IPS-NIHi7 (cell line): ENCODE measurements at regions not wholly inside any gene's neighbourhood (a gene's known extent, or its start where the extent isn't known, plus 50 kb on each side); places are given as distances from the start of the nearest gene placed in this dataset.
"Not testable (repeated sequence)": the region's sequence is repeated elsewhere in the genome, so short reads cannot be mapped to it uniquely, and the experiment has no call there.

ENCODE experiments used
- DNase-seq: peaks from one replicate; pipeline ENCODE4 v3.0.0; 2012; ENCODE audit warnings: mixed read lengths; ENCODE audit errors: extremely low spot score

DNA sequence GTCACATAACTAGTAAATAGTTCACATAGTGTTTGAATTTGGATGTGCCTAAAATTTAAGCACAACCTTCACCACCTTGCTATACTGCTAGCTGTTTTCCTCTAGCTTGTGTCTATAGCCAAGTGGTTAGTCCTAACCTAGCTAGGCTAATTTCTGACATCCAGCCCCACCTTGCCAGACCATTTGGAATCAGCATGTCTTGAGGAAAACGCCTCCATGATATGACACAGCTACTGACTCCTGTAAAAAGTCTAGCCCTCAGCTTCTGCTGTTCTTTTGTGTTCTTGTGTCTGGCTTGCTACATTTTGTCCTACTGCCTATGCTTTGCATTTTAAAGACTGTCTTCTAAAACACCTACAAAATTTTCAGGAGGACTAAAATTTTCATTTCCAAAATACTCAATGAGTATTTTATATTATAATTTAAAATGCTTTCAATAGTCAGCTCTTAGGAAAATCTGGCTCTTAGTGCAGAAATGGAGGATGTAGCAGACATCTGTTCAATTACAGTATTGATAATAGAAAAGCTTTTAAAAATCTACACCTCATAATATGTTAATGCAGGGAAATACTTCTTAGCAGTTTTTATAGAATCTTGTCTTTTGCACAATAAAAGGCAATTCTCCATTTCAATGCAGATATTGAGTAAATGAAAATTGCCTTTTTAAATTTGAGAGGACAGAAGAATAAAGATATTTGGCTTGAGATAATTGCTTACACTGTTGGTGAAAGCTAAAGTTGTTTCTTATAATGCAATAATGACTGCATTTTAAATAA, 160.8 kb upstream of the APP start:
- no peak for DNase-seq

DNA sequence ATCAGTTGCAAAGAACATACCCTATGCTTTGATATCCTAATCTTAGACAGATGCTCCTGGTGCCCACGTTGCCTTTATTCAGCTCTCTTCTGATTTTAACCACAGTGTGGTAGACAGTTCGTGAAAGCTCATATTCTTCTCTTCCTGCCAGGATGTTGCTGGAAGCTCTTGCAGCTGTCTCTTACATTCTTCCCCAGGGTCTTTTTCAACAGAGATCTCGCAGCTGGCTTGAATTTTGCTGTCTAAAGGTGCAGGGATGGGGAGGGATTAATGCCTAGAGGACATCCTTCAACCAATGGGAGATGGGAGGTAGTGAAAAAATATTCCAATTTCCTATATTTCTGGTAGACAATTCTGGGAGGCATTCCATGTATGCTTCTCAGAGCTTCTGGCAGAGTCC, 150.0 kb upstream of the APP start:
- DNase-seq, result no peak

DNA sequence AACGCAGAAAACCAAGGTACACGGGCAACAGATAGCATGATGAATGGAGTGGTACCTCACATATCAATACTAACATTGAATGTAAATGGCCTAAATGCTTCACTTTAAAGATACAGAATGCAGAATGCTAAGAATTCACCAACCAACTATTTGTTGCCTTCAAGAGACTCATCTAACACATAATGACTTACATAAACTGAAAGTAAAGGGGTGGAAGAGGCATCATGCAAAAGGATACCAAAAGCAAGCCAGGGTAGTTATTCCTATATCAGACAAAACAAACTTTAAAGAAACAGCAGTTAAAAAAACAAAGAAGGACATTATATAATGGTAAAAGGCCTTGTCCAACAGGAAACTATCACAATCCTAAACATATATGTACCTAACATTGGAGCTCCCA, 137.1 kb upstream of the APP start:
- DNase-seq, result no peak

DNA sequence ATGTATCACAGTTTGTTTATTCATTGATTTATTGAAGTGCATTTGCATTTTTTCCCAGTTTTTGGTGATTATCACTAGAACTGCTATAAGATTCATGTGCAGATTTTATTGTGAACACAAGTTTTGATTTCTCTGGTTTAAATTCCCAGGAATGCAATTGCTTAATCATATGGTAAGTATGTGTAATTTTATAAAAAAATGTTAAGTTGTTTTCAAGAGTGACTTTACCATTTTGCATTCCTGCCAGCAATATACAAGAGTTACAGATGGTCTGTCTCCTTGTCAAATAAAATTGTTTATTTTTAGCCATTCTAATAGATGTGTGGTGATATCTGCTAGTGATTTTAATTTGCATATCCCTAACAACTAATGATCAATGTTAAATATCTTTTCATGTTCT, 127.3 kb upstream of the APP start:
- DNase-seq, result no peak

DNA sequence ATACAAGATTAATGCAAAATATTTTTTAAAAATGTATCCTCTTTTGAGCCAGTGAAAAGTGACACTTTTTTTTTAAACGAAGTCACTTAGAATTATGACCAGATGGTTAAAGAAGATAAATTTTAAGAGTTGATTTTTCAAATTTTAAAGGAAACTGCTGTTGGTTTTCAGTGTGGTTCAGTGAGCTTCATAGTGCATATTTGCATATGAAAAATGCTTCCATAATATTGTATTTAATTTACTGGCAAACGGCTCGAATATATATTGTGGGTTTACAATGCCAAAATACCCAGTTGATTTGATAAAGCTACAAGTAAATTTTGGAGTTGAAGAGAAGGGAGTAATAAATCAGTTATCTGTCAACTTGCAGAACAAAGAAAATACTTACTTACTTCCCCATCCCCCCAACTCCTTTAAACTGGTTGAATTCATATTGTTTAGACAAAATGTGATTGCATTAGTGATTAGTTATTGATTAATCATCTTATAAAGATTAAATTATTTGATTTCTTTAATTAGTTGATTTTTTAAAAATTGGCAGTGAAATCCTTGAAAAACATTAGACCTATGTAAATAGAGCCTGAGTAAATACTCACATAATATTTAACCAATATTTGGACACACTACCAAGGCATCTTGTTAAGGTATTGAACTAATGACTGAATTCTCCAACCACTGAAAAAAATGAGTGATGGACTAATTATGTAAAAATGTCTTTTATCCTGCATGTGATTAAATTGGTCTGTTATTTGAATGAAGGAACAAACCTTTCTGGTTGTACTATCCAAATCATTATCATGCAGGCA, 122.8 kb upstream of the APP start:
- DNase-seq, result no peak

DNA sequence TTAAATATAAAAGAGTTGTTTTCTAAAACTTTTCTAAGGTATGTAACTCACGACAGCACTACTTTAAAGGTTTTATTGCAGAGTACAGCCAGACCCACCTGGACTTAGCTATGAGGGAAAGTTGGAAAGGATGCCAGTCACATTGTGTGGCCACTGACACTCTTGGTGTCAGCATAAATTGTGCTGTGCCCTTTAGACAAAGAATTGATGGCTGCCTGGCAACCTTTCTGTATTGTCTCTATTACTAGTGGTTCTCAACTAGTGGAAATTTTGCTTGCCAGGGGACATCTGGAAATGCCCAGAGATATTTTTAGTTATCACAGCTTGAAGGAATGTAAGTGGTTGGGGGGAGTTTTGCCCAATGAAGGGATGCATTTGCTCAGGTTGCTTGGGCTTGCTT, 117.5 kb upstream of the APP start:
- DNase-seq, result no peak

DNA sequence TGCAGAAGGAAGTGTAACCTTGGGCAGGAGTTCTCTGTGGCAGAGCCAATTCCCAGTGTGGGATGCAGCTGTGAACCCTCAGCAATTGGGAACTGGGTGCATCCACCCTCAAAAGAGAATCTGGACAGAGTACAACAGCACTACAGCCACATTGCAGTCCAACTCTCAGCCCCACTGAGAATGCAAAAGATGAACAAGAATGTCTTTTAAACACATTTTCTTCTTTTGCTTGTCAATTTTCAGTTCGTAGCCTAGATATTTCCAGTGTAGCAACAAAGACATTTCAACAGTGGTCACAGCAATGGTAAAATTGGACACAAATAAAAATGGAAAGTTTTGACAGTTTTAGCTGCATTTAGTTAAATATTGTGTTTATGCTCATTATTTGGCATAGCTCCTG, 114.0 kb upstream of the APP start:
- DNase-seq, result no peak

DNA sequence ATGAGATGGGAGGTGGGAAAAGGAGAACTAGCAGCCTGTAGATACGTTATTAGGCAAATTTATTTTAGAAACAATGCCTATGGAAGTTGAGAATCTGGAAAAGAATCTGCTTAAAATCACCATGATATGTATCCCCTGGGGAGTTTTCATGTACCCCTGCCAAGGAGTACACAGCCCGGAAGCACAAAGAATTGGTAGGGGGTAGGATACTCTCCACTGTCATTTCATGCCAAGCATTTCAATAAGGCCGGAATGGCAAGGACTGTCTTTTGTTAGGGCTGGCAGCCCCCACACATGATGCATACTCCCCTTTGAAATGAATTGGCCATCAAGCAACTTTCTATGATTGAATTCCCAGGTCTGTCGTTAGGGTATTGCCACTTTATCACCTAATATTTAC, 111.5 kb upstream of the APP start:
- no peak for DNase-seq

DNA sequence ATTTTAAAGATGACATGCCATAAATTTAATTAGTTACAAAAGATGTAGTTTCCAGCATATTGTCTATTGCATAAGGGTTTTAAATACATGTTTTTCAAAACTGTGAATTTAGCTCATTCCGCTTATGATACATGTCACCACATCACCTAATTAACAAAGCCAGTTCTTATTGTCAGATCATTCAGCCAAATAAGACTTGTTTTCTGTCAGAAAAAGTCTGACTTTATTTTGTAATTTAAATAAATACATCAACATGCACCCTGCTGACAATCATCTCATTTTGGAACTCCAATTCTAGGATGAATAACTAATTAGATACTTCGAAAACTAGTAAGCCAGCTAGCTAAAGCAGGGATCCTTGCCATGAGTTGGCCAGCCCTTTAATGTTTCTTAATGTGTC, 110.9 kb upstream of the APP start:
- no peak for DNase-seq

DNA sequence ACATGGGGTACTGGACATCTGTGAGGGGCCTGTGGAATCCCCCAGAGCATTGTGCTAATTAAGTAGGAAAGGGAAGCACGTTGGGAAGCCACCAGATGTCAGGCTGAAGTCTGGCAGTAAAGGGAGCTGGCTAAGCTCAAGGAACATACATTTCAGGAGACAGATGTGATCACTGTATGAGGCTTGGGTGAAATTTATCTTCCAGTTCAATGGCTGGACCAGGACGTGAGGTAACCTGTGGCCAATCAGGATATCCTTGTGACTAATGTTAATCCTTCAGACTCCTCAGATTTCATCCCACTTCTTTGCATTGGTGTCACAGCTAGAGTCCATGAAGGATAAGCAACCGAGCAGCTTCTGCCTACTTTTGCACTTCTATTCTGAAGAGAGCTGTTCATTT, 110.2 kb upstream of the APP start:
- DNase-seq, result peak; percentile 23

DNA sequence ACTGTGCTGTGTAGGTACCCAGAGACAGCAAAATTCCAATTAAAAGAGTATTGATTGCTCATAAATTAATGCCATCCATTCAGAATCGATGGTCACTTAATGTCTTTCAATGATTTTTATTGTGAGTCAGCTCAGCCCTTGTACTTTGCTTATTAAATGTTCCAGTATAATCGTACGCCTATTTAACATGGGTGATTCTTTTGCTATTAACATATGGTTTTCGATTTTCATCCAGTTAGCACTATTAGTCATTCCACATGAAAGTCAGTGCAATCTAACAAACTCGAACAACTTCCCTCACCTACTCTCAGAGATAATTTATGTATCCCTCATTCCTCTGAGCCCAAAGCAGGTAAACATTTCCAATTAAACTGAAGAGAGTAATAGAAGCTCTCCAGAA, 109.6 kb upstream of the APP start:
- DNase-seq, result no peak

DNA sequence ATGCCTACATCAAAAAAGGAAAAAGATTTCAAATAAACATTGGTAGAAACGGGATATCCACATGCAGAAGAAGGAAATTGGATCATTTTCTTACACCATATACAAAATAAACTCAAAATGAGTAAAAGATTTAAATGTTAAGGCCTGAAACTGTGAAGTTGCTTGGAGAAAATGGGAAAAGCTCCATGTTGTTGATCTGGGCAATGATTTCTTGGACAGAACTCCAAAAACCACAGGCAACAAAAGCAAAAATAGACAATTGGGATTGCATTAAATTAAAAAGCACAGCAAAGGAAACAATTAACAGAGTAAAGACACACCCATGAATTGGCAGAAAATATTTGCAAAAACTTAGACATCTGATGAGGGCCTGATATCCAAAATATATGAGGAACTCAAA, 105.2 kb upstream of the APP start:
- no peak for DNase-seq

DNA sequence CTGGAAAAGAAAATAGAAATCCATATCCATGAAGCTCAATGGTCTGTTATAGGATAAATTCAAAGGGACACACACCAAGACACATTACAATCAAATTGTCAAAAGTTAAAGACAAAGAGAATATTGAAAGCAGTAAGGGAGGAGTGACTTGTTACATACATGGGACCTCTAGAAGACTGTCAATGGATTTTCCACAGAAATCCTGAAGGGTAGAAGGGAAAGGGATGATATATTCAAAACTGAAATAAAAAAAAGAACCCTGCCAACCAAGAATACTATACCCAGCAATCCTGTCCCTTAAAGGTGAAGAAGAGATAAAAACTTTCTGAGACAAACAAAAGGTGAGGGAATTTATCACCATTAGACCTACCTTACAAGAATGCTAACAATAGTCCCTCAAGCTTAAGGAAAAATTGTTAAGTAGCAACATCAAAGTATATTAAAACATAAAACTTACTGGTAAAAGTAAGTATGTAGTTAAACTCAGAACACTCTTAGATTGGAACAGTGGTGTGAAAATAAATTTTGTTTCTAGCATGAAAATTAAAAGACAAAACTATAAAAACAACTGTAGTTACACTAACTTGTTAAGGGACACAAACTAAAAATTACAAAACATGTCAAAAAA, 103.2 kb upstream of the APP start:
- no peak for DNase-seq

DNA sequence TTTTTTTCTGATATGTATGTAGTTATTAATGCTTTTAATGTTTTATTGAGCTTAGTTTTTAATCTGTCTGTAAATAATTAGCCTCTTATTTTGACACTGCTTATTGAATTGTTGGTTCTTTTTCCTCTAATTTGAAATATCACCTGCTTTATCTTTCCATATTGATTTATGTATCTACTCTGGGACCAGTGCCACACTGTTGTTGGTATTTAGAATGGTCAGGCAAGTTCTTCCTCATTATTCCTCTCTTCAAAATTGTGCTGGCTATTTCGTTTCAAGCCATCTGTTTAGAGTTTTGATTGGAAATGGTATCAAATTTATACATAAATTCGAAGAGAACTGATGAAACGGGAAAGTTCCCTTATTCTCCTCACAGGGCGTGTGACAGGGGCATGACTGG, 96.8 kb upstream of the APP start:
- DNase-seq, result no peak

DNA sequence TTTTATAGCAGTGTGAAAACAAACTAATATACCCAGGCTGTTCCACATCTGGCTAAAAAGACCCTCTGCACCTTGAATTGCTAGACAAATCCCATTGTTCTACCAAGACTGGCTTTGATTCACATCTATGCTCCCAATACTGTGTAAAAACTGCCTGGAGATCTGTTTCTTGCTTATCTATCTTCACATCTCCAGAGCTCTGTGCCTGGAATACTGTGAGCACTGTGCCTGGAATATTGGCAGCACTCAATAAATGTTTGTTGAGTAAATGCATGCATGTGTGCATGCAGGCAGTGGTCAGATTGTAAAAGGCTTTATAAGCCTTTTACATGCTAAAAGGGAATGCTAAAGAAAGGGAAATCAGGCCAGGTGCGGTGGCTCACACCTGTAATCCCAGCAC, 75.5 kb upstream of the APP start:
- DNase-seq, result no peak

DNA sequence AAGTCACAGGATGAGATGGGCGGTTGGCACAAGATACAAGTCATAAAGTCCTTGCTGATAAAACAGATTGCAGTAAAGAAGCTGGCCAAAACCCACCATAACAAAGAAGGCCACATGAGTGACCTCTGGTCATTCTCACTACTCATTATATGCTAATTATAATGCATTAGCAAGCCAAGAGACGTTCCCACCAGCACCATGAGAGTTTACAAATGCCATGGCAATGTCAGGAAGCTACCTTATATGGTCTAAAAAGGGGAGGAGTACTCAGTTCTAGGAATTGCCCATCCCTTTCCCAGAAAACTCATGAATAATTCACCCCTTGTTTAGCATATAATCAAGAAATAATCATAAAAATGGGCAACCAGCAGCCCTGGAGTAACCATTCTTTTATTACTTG, 74.9 kb upstream of the APP start:
- DNase-seq, result no peak

DNA sequence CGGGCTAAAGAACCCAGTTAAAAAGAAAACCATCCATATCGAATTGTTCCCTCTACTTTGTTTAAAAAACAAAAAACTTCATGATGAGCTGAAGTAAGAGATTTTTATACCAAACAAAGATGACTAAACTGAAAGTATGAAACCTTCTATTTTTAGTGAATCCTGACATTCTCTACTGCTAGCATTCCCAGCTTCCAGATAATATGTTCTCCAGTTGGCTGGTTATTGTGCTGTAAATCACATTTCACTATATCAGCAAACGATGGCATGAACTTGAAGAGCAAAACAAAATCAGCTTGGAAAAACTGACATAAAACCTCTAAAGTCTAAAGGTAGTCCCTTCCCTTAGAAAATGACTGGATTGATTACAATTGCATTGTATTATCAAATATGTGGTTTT, 68.1 kb upstream of the APP start:
- DNase-seq, result no peak

DNA sequence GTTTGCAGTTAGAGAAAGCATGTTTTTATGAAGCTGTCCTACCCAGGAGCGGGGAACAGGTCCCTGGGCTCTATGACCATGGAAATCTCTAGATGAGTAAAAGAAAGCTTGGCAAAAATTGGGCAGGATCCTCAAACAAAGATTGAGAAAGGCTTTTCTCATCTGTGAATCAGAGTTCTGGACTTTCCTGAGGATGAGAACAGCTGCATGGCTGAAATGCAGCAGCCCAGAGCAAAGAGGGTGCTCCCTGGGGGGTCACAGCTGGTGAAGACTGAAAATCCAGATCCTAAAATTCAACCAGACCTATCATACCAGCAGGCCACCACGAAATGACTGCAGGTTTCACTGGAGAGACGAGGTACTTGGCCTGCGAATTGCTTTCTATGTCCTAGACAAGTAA, 65.7 kb upstream of the APP start:
- no peak for DNase-seq

DNA sequence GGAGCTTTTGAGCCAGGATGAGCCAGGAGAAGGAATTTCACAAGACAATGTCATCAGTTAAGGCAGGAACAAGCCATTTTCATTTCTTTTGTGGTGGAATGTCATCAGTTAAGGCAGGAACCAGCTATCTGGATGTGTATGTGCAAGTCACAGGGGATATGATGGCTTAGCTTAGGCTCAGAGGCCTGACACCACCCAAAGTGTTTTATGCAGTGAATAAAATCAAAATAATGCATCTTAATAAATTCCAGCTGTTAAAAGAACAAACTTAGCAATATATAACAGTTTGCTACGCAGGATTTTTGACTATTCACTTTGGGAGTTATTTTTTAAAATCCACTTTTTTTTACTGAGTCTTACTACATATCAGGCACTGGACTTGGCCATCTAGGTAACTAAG, 62.7 kb upstream of the APP start:
- not testable (repeated sequence) for DNase-seq

DNA sequence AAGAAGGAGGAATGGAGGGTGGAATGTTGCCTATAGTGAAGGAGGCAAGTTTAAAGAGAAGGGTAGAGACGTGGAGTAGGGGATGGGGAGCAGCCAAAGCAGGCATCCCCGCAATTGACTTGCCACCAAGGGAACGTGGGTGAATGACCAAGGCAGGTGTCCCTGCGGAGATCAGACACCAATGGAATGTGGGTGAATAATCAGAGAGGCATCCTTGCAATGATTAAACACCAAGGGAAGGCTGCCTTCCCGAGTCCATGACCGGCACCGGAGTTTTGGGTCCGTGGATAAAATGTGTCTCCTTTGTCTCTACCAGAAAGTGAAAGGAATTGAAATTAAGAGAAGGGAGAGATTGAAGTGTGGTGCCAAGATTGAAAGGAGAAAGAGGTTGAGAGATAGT, 61.9 kb upstream of the APP start:
- not testable (repeated sequence) for DNase-seq

DNA sequence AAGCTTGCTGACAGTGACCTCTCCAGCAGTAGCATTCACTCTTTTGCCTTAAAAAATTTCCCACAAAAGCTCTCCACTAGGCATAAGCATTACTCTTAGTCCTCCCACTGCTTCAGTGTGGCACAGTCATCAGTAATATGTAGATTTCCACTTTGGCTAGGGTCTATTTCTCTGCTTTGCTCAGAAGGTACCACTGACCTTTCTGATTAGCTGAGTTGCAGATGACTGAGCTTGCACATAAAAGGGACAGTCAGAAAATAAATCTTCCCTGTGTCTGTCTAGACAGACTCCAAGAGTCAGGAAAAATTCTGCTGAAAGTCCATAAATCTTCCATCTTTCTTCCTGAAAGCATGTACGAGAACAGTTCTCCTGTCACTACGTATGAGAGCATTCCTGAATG, 56.6 kb upstream of the APP start:
- DNase-seq, result no peak

DNA sequence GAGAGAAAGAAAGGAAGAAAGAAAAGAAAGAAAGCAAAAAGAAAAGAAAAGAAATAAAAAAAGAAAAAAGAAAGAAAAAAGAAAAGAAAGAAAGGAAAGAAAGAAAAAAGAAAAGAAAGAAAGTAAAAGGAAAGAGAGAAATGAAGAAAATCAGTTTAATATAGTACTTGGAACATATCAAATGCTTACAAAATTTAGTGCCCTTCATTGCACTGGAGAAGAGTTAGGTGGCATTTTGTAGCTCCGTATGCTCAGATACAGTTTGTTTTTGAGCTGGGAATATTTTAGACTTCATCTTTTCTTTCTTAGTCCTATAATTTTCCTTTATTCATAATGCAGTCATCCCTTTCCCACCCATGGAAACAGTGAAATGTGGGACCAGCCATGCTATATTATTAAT, 56.2 kb upstream of the APP start:
- no peak for DNase-seq

DNA sequence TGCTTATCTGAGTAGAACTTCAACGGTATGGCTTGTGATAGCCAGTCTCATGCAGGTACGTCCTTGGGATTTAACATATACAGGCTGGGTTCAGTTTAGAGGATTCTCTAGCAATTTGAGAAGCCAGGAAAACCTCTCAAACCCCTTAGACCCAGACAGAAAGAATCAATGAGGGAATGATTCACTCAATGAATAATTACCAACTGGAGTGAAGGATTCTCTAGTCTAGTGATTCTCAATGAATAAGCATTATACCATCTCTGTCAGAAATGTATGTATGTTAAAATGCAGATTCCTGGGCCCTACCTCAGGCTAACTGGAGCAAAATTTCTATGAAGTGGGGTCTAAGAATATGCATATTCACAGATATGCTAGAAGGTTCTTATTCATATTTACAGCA, 54.5 kb upstream of the APP start:
- DNase-seq, result no peak
